Smooth muscle cell (in vitro differentiated cells): ENCODE measurements at regions not wholly inside any gene's neighbourhood (a gene's known extent, or its start where the extent isn't known, plus 50 kb on each side); places are given as distances from the start of the nearest gene placed in this dataset.

Experiments used
- DNase-seq: peaks from one replicate; lab custom pipeline; 2025; ENCODE audit not compliant: unreplicated experiment; lab: John Stamatoyannopoulos, UW
- H2AFZ ChIP-seq: fragments of 200-600 bp; sonication (generic); 2 replicates; pipeline ENCODE4 v1.6.0; 2016; ENCODE audit warnings: antibody characterized with exemption, low read depth, mild to moderate bottlenecking
- H3F3A ChIP-seq: fragments of 200-600 bp; sonication (generic); 2 replicates; pipeline ENCODE4 v1.6.0; 2017; ENCODE audit warnings: antibody characterized with exemption, low read depth
- H3K27ac ChIP-seq: fragments of 200-600 bp; sonication (generic); 2 replicates; pipeline ENCODE4 v1.5.1; 2016; ENCODE audit warnings: low read depth, mild to moderate bottlenecking
- H3K27me3 ChIP-seq: fragments of 200-600 bp; sonication (generic); 2 replicates; pipeline ENCODE4 v1.6.1; 2016; ENCODE audit warnings: low read depth, mild to moderate bottlenecking
- H3K36me3 ChIP-seq: fragments of 200-600 bp; sonication (generic); 2 replicates; pipeline ENCODE4 v1.5.1; 2016; ENCODE audit warnings: low read depth
- H3K4me1 ChIP-seq: fragments of 200-600 bp; sonication (generic); 2 replicates; pipeline ENCODE4 v1.5.1; 2016; ENCODE audit warnings: low read depth
- H3K4me2 ChIP-seq: fragments of 200-600 bp; sonication (generic); 2 replicates; pipeline ENCODE4 v1.6.0; 2016; ENCODE audit warnings: mild to moderate bottlenecking
- H3K4me3 ChIP-seq: fragments of 200-600 bp; sonication (generic); 2 replicates; pipeline ENCODE4 v1.5.1; 2016; ENCODE audit warnings: mild to moderate bottlenecking
- H3K79me2 ChIP-seq: fragments of 200-600 bp; sonication (generic); 2 replicates; pipeline ENCODE4 v1.6.0; 2016; ENCODE audit warnings: low read depth, mild to moderate bottlenecking
- H3K9ac ChIP-seq: fragments of 200-600 bp; sonication (generic); 2 replicates; pipeline ENCODE4 v1.6.0; 2016; ENCODE audit warnings: low read depth
- H3K9me3 ChIP-seq: fragments of 200-600 bp; sonication (generic); replicated peaks from 2 replicates; pipeline ENCODE4 v1.5.1; 2016; ENCODE audit warnings: low read depth
- H4K20me1 ChIP-seq: fragments of 200-600 bp; sonication (generic); 2 replicates; pipeline ENCODE4 v1.6.0; 2016; ENCODE audit warnings: low read depth
- CTCF ChIP-seq: fragments of 200-600 bp; sonication (generic); IDR thresholded peaks from 2 replicates; pipeline ENCODE4 v1.5.1; 2017; ENCODE audit warnings: borderline replicate concordance, mild to moderate bottlenecking, antibody characterized with exemption; ENCODE audit not compliant: insufficient read depth, poor library complexity, severe bottlenecking
- WGBS: methylation state at CpG from one replicate; pipeline ENCODE4 v1.1.7; 2016; ENCODE audit warnings: low lambda C conversion rate; 5-methylcytosine and 5-hydroxymethylcytosine counted together

- no peak for DNase-seq
- no peak overlapping the region for H3K9ac ChIP-seq
- no peaks in the 10 kb centered on the region for H3K4me1 ChIP-seq
- H3K4me2 ChIP-seq, result no peak overlapping the region
- H3K9me3 ChIP-seq, result no peaks in the 10 kb centered on the region
- no peak overlapping the region for H2AFZ ChIP-seq
- no peak overlapping the region for H3K27ac ChIP-seq
- no peaks in the 10 kb centered on the region for H3K27me3 ChIP-seq
- no peak overlapping the region for H3K4me3 ChIP-seq
- H4K20me1 ChIP-seq, result no peaks in the 10 kb centered on the region
- no peak for TF ChIP-seq CTCF
- no peaks in the 10 kb centered on the region for H3K36me3 ChIP-seq
- H3F3A ChIP-seq, result no peaks in the 10 kb centered on the region
- H3K79me2 ChIP-seq, result no peaks in the 10 kb centered on the region
- WGBS, result 78% methylated on average over 1 of the region's 1 CpG
Measured at GRCh38 chr12:78447373-78447772, 417.2 kb upstream of the SYT1 start.

GRCh38 chr12:78448692-78449091 is 415.9 kb upstream of the SYT1 start:
- no peak overlapping the region for H3K27ac ChIP-seq
- TF ChIP-seq CTCF, result no peak
- no peaks in the 10 kb centered on the region for H3K27me3 ChIP-seq
- H3K9ac ChIP-seq, result no peak overlapping the region
- no peaks in the 10 kb centered on the region for H3K9me3 ChIP-seq
- H3K36me3 ChIP-seq, result no peaks in the 10 kb centered on the region
- H3K4me2 ChIP-seq, result no peak overlapping the region
- WGBS, result 91% methylated on average over 2 of the region's 2 CpGs
- H2AFZ ChIP-seq, result no peak overlapping the region
- no peaks in the 10 kb centered on the region for H3F3A ChIP-seq
- H3K4me3 ChIP-seq, result no peak overlapping the region
- no peaks in the 10 kb centered on the region for H3K79me2 ChIP-seq
- no peaks in the 10 kb centered on the region for H3K4me1 ChIP-seq
- no peak for DNase-seq
- H4K20me1 ChIP-seq, result no peaks in the 10 kb centered on the region

GRCh38 chr12:78455991-78456390 is 408.6 kb upstream of the SYT1 start:
- Histone ChIP-seq H4K20me1 (no peaks in the 10 kb centered on the region), H3K9me3 (no peaks in the 10 kb centered on the region), H3K4me2 (no peak overlapping the region), H3K4me3 (no peak overlapping the region), H3K36me3 (no peaks in the 10 kb centered on the region), H3K27ac (no peak overlapping the region), H3K27me3 (no peaks in the 10 kb centered on the region), H3K4me1 (peaks cover 9% of the 10 kb centered on the region), H3K9ac (no peak overlapping the region), H2AFZ (no peak overlapping the region), H3K79me2 (no peaks in the 10 kb centered on the region), H3F3A (no peaks in the 10 kb centered on the region)
- DNase-seq, result no peak
- WGBS, result 37% methylated on average over 1 of the region's 1 CpG
- no peak for TF ChIP-seq CTCF

GRCh38 chr12:78457938-78458337 is 406.6 kb upstream of the SYT1 start:
- WGBS, result 84% methylated on average over 1 of the region's 1 CpG
- DNase-seq, result no peak
- Histone ChIP-seq H3K27ac (peak overlapping the region; percentile 52), H3K36me3 (no peaks in the 10 kb centered on the region), H3K4me1 (peaks cover 9% of the 10 kb centered on the region), H4K20me1 (no peaks in the 10 kb centered on the region), H3K4me3 (no peak overlapping the region), H3K4me2 (peak overlapping the region; percentile 72), H3K9me3 (no peaks in the 10 kb centered on the region), H3K79me2 (no peaks in the 10 kb centered on the region), H2AFZ (peak overlapping the region; percentile 59), H3F3A (no peaks in the 10 kb centered on the region), H3K27me3 (no peaks in the 10 kb centered on the region), H3K9ac (no peak overlapping the region)
- TF ChIP-seq CTCF, result no peak
